ENCODE measurements at regions not wholly inside any gene's neighbourhood (a gene's known extent, or its start where the extent isn't known, plus 50 kb on each side); places are given as distances from the start of the nearest gene placed in this dataset.

GRCh38 chr12:24379433-24379832 lies 430.0 kb upstream of the SOX5 start:
- no peak for DNase-seq (ENCODE audit: low read depth)
- no peak overlapping the region for H3K4me3 ChIP-seq (ENCODE audit: low read depth, low read length)
- TF ChIP-seq MYC (IDR thresholded peaks at IDR 0.05; ENCODE audit: low read depth, low read length) = no peak
- TF ChIP-seq, protein P1, sequence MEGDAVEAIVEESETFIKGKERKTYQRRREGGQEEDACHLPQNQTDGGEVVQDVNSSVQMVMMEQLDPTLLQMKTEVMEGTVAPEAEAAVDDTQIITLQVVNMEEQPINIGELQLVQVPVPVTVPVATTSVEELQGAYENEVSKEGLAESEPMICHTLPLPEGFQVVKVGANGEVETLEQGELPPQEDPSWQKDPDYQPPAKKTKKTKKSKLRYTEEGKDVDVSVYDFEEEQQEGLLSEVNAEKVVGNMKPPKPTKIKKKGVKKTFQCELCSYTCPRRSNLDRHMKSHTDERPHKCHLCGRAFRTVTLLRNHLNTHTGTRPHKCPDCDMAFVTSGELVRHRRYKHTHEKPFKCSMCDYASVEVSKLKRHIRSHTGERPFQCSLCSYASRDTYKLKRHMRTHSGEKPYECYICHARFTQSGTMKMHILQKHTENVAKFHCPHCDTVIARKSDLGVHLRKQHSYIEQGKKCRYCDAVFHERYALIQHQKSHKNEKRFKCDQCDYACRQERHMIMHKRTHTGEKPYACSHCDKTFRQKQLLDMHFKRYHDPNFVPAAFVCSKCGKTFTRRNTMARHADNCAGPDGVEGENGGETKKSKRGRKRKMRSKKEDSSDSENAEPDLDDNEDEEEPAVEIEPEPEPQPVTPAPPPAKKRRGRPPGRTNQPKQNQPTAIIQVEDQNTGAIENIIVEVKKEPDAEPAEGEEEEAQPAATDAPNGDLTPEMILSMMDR (IDR thresholded peaks at IDR 0.05; ENCODE audit: low read depth, low read length) = no peak

DNA sequence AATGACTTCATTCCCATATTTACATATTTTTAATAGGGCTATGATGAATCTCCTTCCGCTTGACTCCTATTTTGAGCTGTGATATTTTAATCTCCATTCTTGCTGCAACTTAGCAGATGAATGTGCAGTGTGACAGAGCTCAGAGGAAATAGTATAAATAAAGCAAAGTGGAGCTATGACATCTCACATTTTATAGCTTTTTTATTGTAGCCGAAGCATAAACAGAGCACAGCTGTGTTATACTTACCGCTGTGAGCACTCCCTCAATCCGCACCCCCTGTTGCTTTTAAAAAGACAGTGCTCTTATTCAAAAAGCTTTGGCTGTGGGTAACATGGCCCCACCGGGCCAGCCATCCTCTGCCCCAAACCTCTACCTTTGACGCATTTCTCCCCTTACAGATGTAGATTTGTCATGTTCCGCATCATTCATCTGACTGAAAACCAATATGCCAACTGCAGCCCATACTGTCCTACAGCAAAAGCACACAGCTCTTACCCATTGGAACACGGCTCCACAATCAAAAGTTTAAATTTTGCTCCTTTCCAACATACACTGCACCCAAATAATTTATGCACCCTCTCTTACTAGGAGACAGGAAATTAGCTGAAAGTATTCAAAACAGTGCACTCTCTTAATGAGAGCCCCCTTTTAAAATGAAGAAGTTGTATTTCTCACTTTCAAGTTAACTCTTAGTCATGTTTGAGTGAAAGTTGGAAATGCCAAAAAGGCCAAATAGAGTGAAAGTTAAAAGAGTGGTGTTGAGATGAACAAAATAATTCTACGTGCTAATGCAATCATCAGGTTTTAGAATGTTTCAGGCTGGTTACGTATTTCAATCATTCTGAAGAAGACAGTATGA lies 429.3 kb upstream of the SOX5 start:
- DNase-seq (ENCODE audit: low read depth) = no peak
- no peak overlapping the region for H3K4me3 ChIP-seq (ENCODE audit: low read depth, low read length)
- TF ChIP-seq POLR2A (IDR thresholded peaks at IDR 0.05; ENCODE audit: extremely low read depth, insufficient read length) (no peak), MAX (IDR thresholded peaks at IDR 0.05; ENCODE audit: low read depth, low read length) (no peak)
- TF ChIP-seq, protein P1 (IDR thresholded peaks at IDR 0.05; ENCODE audit: low read depth, low read length) = no peak

DNA sequence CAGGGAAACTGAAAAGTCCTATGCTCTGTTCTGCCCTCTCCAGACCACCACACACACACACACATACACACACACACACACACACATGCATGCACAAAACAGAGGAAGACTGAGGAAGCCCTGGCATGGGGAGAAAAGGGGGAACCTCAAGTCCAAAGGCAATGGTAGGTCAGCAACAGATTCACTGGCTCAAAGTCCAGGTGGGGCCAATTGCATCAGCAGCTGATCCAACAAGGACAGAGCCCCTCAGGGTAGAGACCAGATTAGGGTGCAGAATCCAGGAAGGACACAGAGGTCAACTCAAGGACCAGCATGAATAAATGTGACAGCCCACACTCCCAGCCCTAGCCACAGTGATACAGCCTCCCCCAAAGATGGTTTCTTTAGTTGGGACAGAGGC lies 425.0 kb upstream of the SOX5 start:
- no peak overlapping the region for H3K4me3 ChIP-seq (ENCODE audit: low read depth, low read length)
- TF ChIP-seq, protein P1 (IDR thresholded peaks at IDR 0.05; ENCODE audit: low read depth, low read length) = no peak
- TF ChIP-seq POLR2A (IDR thresholded peaks at IDR 0.05; ENCODE audit: extremely low read depth, insufficient read length) (no peak), MAX (IDR thresholded peaks at IDR 0.05; ENCODE audit: low read depth, low read length) (no peak)
- no peak for DNase-seq (ENCODE audit: low read depth)

DNA sequence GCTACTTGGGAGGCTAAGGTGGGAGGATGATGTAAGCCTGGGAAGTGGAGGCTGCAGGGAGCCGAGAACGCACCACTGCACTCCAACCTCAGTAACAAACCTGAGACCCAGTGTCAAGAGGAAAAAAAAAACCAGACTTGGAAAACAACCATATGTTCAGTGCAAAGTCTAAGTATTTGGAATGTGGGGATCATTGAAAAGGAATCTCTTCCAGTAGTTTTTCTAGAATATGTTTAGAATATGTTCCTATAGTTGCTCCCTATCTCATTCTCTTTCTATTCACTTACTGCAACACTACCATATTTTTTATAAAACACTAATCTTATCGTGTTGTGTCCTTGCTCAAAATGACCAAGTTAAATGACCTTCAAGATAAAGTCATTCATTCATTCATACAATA lies 423.5 kb upstream of the SOX5 start:
- TF ChIP-seq MYC (IDR thresholded peaks at IDR 0.05; ENCODE audit: low read depth, low read length) = no peak
- TF ChIP-seq, protein P1 (IDR thresholded peaks at IDR 0.05; ENCODE audit: low read depth, low read length) = no peak
- no peak for TF ChIP-seq POLR2A (IDR thresholded peaks at IDR 0.05; ENCODE audit: extremely low read depth, insufficient read length)
- no peak for TF ChIP-seq MAX (IDR thresholded peaks at IDR 0.05; ENCODE audit: low read depth, low read length)
- H3K4me3 ChIP-seq (ENCODE audit: low read depth, low read length) = no peak overlapping the region
- DNase-seq (ENCODE audit: low read depth) = no peak

DNA sequence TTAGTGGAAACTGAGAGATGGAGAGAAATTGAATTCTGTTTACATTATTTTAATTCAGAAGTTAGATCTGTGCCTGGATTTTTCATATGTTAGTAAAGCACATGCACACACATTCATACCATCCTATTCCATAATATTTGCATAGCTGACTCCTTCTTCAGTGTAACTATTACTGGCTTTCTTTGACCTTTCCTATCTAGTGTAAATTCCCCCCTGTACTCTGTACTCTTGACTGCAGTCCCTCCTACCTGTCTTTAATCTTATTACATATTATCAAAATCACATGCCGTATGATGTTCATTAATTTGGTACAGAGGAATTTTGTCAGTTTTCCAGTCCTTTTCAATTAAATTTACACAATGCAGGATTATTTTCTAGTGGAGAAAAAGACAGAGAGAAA lies 417.0 kb upstream of the SOX5 start:
- DNase-seq (ENCODE audit: low read depth) = no peak
- no peak overlapping the region for H3K4me3 ChIP-seq (ENCODE audit: low read depth, low read length)
- TF ChIP-seq POLR2A (IDR thresholded peaks at IDR 0.05; ENCODE audit: extremely low read depth, insufficient read length) (no peak), MYC (IDR thresholded peaks at IDR 0.05; ENCODE audit: low read depth, low read length) (no peak), MAX (IDR thresholded peaks at IDR 0.05; ENCODE audit: low read depth, low read length) (no peak)
- TF ChIP-seq, protein P1 (IDR thresholded peaks at IDR 0.05; ENCODE audit: low read depth, low read length) = no peak

- TF ChIP-seq MAX (IDR thresholded peaks at IDR 0.05; ENCODE audit: low read depth, low read length) = no peak
- no peak for TF ChIP-seq POLR2A (IDR thresholded peaks at IDR 0.05; ENCODE audit: extremely low read depth, insufficient read length)
- TF ChIP-seq MYC (IDR thresholded peaks at IDR 0.05; ENCODE audit: low read depth, low read length) = no peak
- TF ChIP-seq, protein P1 (IDR thresholded peaks at IDR 0.05; ENCODE audit: low read depth, low read length) = no peak
- no peak for DNase-seq (ENCODE audit: low read depth)
Observed at GRCh38 chr12:24364921-24365320, 415.5 kb upstream of the SOX5 start.

More at GRCh38 chr12:24364921-24365320, 415.5 kb upstream of the SOX5 start:
- H3K4me3 ChIP-seq (ENCODE audit: low read depth, low read length) = no peak overlapping the region

All from NB4 (cell line).